Astrocyte (in vitro differentiated cells and primary cell): ENCODE measurements at regions not wholly inside any gene's neighbourhood (a gene's known extent, or its start where the extent isn't known, plus 50 kb on each side); places are given as distances from the start of the nearest gene placed in this dataset.

Experiments
- CTCF ChIP-seq: IDR thresholded peaks from 2 replicates; pipeline ENCODE4 v1.5.1; 2011; ENCODE audit warnings: low read depth, mild to moderate bottlenecking, inconsistent platforms, low read length, moderate library complexity; ENCODE audit not compliant: insufficient read depth
- EZH2 ChIP-seq: IDR thresholded peaks from 2 replicates; pipeline ENCODE4 v1.6.1; 2012; ENCODE audit warnings: mild to moderate bottlenecking, low read length, inconsistent platforms; ENCODE audit not compliant: insufficient read depth

GRCh38 chr18:51278045-51278649 is 80.7 kb upstream of the MEX3C start:
- TF ChIP-seq EZH2 (no peak), CTCF (peak; percentile 29)
